Calu3 (cell line): ENCODE measurements at regions not wholly inside any gene's neighbourhood (a gene's known extent, or its start where the extent isn't known, plus 50 kb on each side); places are given as distances from the start of the nearest gene placed in this dataset.

ENCODE experiments used
- BruUV-seq: library from RNA; stranded (reverse); fragments of 400-500 nt; replicated peaks from 2 replicates; lab custom pipeline; 2021; lab: Mats Ljungman, UMichigan
- CTCF ChIA-PET: fragments of 300-600 bp; sonication (Branson Sonifier 250); formaldehyde crosslinking; loops from one replicate; lab custom pipeline; 2022; ENCODE audit warnings: antibody characterized with exemption; lab: Charles Lee
- DNase-seq: peaks from one replicate; pipeline ENCODE4 v3.0.0; 2022
- H3K27ac Mint-ChIP-seq: one replicate; pipeline ENCODE4 v1.8.0; 2022; ENCODE audit warnings: mixed read lengths; ENCODE audit not compliant: unreplicated experiment
- H3K27me3 Mint-ChIP-seq: one replicate; pipeline ENCODE4 v1.8.0; 2022; ENCODE audit warnings: mixed read lengths; ENCODE audit not compliant: unreplicated experiment
- H3K36me3 Mint-ChIP-seq: one replicate; pipeline ENCODE4 v1.8.0; 2022; ENCODE audit warnings: mild to moderate bottlenecking, moderate library complexity, mixed read lengths; ENCODE audit not compliant: insufficient read depth, unreplicated experiment
- H3K4me1 Mint-ChIP-seq: one replicate; pipeline ENCODE4 v1.8.0; 2022; ENCODE audit warnings: mild to moderate bottlenecking, low read depth, mixed read lengths; ENCODE audit not compliant: unreplicated experiment
- H3K4me3 Mint-ChIP-seq: one replicate; pipeline ENCODE4 v1.8.0; 2022; ENCODE audit warnings: mild to moderate bottlenecking, low read depth, moderate library complexity, mixed read lengths; ENCODE audit not compliant: unreplicated experiment
- H3K9me3 Mint-ChIP-seq: one replicate; pipeline ENCODE4 v1.8.0; 2022; ENCODE audit warnings: low read depth, mixed read lengths; ENCODE audit not compliant: unreplicated experiment
- intact Hi-C: fragments of 100-400 bp; cut with micrococcal nuclease; formaldehyde crosslinking; loops from one replicate; pipeline ENCODE4 v1.10.0; 2022; ENCODE audit not compliant: unreplicated experiment
- TF ChIP-seq, protein P1 (sequence below): fragments of 200-600 bp; IDR thresholded peaks from one replicate; pipeline ENCODE4 v1.8.0; 2022; ENCODE audit warnings: antibody characterized with exemption; ENCODE audit not compliant: unreplicated experiment

- Mint-ChIP-seq H3K4me1 (no peaks in the 10 kb centered on the region), H3K36me3 (peaks cover 5% of the 10 kb centered on the region), H3K27me3 (no peaks in the 10 kb centered on the region), H3K4me3 (no peak overlapping the region), H3K27ac (no peak overlapping the region), H3K9me3 (no peaks in the 10 kb centered on the region)
- no TSS peak for BruUV-seq
- CTCF ChIA-PET, result no interaction called here
- no peak for DNase-seq
- intact Hi-C loops, result no loop called here
- TF ChIP-seq, protein P1, sequence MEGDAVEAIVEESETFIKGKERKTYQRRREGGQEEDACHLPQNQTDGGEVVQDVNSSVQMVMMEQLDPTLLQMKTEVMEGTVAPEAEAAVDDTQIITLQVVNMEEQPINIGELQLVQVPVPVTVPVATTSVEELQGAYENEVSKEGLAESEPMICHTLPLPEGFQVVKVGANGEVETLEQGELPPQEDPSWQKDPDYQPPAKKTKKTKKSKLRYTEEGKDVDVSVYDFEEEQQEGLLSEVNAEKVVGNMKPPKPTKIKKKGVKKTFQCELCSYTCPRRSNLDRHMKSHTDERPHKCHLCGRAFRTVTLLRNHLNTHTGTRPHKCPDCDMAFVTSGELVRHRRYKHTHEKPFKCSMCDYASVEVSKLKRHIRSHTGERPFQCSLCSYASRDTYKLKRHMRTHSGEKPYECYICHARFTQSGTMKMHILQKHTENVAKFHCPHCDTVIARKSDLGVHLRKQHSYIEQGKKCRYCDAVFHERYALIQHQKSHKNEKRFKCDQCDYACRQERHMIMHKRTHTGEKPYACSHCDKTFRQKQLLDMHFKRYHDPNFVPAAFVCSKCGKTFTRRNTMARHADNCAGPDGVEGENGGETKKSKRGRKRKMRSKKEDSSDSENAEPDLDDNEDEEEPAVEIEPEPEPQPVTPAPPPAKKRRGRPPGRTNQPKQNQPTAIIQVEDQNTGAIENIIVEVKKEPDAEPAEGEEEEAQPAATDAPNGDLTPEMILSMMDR, result no peak
Measured at GRCh38 chr4:186910385-186910784, 186.7 kb upstream of the FAT1 start.

DNA sequence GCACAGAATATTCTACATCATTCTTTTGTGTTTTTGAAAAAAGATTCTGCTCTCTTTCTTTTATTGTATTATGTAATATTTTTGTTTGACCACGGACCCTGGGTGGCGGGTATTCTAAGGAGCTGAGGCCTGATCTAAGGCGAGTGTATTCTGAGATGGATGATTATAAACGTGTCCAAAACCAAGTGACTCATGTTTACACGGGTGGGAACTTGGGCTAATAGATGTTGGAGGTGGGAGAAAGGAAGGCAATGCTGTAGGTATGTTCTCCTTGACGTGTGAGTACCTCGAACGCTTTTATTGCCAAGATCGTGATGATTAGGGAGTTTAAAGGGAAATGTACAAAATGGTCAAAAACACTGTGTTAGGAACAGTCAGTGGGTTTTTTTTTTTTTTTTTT, 188.9 kb upstream of the FAT1 start:
- Mint-ChIP-seq H3K4me1 (peaks cover 4% of the 10 kb centered on the region), H3K27ac (no peak overlapping the region), H3K4me3 (no peak overlapping the region), H3K27me3 (no peaks in the 10 kb centered on the region), H3K36me3 (peaks cover 2% of the 10 kb centered on the region), H3K9me3 (peaks cover 1% of the 10 kb centered on the region)
- intact Hi-C loops, result no loop called here
- DNase-seq, result no peak
- TF ChIP-seq, protein P1, result no peak
- no TSS peak for BruUV-seq
- CTCF ChIA-PET, result no interaction called here

DNA sequence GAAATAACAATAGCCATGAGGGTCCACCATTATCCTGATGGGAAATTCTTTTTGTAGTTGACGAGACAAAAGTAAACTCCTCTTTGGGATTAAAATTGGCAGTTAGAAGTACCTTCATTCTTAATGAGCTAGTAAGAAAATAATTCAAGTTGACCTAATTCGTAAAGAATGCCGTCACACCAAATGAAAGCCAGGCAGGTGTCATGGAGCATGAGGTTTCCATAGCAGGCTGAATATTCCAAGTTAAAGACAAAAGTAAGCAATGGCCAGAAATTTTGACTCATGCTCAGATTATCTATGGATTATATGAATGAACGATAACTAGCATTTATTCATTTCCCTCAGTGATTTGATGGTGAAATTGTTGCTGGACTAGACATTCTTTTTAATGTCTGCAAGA, 192.2 kb upstream of the FAT1 start:
- no peak for DNase-seq
- peaks cover 6% of the 10 kb centered on the region for H3K9me3 Mint-ChIP-seq
- no peaks in the 10 kb centered on the region for H3K27me3 Mint-ChIP-seq
- H3K4me3 Mint-ChIP-seq, result no peak overlapping the region
- BruUV-seq, result no TSS peak
- H3K27ac Mint-ChIP-seq, result no peak overlapping the region
- H3K4me1 Mint-ChIP-seq, result peaks cover 7% of the 10 kb centered on the region
- H3K36me3 Mint-ChIP-seq, result no peaks in the 10 kb centered on the region
- intact Hi-C loops, result no loop called here
- TF ChIP-seq, protein P1, result no peak
- CTCF ChIA-PET, result no interaction called here

DNA sequence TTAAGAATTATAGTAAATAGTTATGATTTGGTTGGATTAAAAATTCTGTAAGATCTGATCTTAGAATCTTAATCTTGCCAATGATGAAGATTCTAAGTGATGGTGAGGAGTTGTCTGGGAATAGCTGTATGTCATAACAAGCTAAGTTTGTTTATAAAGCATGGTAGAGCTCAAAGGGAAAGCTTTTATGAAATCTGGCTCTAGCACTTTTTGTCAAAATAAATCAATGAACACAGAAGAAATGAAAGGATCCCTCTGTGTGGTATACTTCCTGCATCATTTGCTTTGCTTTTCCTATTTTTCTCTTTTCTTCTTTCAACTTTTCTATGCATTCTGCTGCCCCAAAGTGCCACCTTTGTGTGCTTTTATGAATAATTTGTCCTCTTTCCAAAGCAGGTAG, 193.5 kb upstream of the FAT1 start:
- Mint-ChIP-seq H3K27me3 (no peaks in the 10 kb centered on the region), H3K4me1 (peaks cover 7% of the 10 kb centered on the region), H3K9me3 (peaks cover 6% of the 10 kb centered on the region), H3K36me3 (no peaks in the 10 kb centered on the region), H3K4me3 (no peak overlapping the region), H3K27ac (no peak overlapping the region)
- no TSS peak for BruUV-seq
- TF ChIP-seq, protein P1, result no peak
- DNase-seq, result no peak
- intact Hi-C loops, result no loop called here
- CTCF ChIA-PET, result no interaction called here
